Activated CD4-positive, alpha-beta T cell treated with anti-CD3 and anti-CD28 coated beads, Interleukin-2, amount 50 U/mL, for 16 hours (primary cell): ENCODE measurements at regions not wholly inside any gene's neighbourhood (a gene's known extent, or its start where the extent isn't known, plus 50 kb on each side); places are given as distances from the start of the nearest gene placed in this dataset.

Experiments
- DNase-seq: peaks from one replicate; pipeline ENCODE4 v3.0.0-alpha.2; 2020

GRCh38 chr6:6376845-6377244, 56.4 kb upstream of the F13A1 start:
- DNase-seq = no peak

- no peak for DNase-seq
Observed at GRCh38 chr6:6377621-6378020, 57.2 kb upstream of the F13A1 start.

- no peak for DNase-seq
Observed at GRCh38 chr6:6379573-6379972, 59.1 kb upstream of the F13A1 start.

GRCh38 chr6:6384520-6384919, 64.1 kb upstream of the F13A1 start:
- DNase-seq = no peak

DNA sequence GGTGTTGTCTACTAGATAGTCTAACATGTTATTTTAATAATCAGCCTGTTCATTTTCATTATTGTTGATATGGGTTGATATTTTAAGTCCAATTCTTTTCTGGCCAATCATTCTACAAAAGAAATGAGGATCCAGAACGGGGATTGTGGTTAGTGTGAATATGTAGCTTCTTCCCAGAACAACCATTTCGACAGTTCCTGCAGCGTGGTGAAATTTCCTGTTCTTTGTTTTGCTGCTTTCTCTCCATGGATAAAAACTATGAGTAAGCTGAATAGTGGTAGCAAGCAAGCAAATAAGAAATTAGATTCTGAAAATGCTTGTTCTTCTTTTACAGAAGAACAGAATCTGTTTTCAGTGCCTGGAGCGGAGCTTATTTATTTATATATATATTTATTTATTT, 65.5 kb upstream of the F13A1 start:
- no peak for DNase-seq

DNA sequence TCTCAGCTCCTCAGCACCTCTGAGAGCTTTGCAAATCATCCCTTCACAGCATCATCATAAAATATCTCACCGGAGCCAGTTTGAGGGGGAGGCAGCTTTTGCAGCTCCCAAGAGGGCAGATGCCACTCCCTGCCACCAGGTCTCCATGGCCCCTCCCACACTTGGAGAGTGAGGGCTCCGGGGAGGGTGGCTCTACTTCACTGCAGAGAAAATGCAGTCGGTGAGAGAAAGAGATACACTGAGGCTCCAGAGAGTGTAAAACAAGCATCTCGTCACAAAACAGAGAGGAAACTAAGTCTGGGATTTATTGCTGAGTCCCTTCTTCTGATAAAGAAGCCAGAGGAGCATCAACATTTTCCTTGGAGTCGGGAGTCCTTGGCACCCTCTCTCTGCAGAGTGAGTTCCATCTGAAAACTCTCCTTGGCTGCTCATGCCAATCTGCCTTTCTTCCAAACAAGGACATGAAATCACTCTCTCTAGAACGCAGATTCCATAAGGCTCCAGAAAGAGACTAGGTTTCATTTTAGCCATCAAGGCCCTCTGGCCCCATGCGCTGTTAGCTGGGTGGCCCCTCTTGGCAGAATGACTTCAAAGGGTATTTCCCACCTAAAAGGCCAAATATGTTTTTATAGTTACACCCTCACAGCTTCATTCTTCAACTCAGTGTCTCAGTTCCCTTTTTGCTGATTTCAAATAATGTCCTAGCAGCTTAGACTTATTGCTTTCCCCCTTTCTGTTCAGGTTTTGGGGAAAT, 70.6 kb upstream of the F13A1 start:
- DNase-seq = no peak

DNA sequence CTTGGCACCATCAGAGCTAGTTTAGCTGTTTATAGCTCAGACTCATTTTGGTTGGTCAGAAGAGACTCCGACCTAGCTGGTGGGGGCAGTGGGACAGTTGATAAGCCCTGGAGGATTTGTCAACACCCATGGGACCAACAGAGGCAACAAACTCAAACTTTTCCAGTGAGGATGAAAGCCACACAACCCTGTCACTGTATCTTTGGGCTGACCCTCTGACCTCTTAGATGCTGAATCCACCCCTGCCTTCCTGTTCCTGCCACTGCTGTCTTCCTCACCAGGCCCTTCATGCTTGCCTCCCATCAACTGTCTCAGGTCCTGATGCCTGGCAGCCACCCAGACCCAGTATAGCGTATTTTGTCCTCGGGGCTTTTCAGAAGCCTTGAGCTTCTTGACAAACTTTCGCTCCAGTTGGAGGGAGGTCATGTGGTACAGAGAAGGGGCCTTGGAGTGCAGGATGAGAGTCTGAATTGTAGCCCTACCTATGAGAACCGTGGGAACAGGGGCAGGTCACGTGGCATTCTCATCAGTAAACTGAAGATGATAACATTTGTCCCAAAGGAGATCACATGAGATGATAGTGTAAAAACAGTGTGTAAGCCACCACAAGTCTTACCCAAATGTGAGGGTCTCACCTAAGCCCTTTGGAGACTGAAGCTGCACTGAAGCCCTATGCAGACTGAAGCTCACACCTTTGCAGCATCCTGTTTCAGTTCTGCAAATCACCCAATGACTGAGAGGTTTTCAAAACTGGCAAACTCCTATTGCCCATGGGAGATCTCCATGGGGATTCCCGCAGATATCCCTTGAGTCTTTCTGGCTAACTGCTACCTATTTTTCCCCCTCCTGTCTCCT, 72.0 kb upstream of the F13A1 start:
- no peak for DNase-seq

- no peak for DNase-seq
Observed at GRCh38 chr6:6393069-6393529, 72.6 kb upstream of the F13A1 start.

GRCh38 chr6:6395581-6396197, 75.2 kb upstream of the F13A1 start:
- no peak for DNase-seq

- DNase-seq = no peak
Observed at GRCh38 chr6:6397842-6398241, 77.4 kb upstream of the F13A1 start.

- DNase-seq = no peak
Observed at GRCh38 chr6:6399568-6399967, 79.1 kb upstream of the F13A1 start.

DNA sequence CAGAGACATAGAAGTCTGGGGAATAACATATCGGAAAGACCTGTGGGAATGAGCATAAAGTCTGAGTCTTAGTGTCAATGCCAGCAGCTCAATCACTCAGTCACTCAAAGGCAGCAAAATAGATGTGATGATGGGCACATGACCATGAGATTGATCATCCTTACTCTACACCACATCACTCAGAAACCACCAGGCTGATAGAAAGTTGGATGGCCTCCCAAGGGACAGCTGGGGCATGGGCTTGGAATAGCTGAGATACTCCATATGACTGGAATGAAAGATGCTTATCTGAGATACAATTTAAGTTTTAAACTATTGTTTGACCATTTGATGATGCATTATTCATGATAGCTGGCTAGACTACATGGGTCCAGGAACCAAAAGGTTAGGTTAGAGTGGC, 80.9 kb upstream of the F13A1 start:
- DNase-seq = no peak

DNA sequence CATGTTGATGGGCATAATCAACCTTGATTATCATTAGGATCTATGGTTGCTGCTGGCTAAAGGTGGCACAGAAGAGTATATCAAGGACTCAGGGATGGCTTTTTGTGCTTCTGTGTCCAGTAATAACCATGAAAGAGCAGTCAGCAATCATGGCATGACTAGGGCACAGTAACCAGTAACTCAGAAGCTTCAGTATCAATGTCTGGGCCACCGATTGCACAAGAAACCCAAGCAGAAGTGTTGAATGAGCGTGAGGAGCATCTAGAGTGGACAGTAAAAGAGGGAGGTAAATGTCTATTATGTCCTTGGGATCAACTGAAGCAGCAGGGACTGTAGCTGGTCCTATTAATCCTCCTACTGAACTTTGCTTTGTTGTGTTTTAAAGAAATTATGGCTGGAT, 81.5 kb upstream of the F13A1 start:
- DNase-seq = no peak

DNA sequence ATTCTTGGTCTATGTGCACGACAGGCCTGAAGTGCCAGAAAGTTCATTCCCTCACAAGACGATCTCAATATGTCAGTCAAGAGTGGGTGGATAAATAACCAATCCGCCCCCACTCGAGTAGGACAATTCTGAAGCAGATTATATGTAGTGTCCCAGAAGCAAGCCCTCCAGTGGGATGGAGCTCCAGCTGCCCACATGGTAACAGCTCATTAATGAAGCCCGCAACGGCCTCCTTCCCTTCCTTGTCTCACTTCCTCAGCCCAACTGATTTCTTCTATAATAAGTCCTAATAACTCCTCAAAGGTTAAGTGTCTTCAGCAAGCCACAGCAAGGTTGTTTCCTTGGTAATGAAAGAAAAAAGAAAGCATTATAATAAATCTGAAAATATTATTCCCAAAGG, 82.1 kb upstream of the F13A1 start:
- no peak for DNase-seq

GRCh38 chr6:6405031-6405430, 84.6 kb upstream of the F13A1 start:
- no peak for DNase-seq

DNA sequence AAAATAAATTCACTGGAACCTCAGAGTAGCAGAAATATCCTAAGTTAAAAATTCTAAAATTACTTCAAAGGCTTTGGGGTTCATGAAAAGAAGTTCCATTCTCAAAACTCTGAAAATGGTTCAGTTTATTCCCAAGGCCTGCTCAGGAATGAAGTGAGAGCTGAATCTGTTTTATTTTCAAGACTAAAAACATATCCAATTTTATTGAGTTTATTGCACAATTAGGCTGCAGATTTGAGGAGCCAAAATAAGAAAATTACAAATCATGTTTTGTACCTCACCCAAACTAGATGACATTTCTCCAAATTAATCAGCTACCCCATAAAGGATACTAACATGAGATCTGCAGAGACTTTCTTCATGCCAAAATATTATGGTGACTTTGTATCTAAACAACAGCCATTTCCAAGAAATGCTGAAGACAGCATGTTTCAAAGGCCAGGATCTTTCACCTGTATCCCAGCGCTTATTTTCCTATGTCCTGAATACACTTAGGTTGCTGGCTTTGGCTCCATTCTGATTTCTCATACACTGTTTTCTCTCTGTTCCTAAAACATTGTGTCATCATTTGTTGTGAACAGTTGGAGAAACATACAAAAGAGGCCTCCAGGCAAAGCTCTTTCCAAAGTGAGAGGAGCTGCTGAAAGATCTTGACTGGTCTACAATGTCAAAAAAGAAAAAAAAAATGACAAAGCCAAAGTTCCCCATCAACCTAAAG, 85.7 kb upstream of the F13A1 start:
- no peak for DNase-seq

DNA sequence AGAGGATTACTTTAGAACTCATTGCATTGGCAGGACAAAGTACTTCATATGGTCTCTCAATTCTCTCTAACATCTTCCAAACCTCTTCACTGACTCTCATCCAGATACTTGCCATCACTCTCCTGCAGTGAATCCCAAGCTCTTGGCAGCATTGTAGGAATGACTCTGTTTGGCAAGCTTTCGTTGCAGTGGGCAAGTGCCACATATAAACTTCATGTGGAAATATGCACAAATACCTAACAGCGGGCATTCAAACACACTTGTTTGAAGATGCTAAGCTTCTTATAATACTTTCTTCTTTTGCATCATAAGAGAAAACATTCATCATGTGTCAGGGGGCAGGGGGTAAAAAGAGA, 86.2 kb upstream of the F13A1 start:
- DNase-seq = no peak

- DNase-seq = no peak
Observed at GRCh38 chr6:6407071-6407741, 86.7 kb upstream of the F13A1 start.

GRCh38 chr6:6409397-6410030, 89.1 kb upstream of the F13A1 start:
- no peak for DNase-seq

DNA sequence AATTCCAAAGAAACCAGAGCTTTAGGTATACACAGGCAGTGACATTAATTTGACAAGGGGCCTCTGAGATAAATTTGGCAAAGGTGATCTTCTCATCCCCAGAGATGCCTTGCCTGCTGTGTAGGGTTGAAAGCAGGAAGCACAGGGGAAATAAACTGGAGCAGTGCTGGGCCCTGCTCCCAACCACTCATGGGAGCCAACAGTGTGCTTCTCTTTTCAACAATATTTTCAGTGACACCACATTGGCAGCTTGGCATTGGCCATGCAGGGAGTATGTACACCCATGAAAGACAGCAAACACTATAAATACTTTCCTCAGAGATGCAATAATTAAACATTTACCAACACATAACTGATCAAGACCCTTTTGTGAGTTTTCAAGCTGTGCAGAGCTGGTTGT, 90.7 kb upstream of the F13A1 start:
- no peak for DNase-seq

- DNase-seq = no peak
Observed at GRCh38 chr6:6412221-6412620, 91.8 kb upstream of the F13A1 start.

DNA sequence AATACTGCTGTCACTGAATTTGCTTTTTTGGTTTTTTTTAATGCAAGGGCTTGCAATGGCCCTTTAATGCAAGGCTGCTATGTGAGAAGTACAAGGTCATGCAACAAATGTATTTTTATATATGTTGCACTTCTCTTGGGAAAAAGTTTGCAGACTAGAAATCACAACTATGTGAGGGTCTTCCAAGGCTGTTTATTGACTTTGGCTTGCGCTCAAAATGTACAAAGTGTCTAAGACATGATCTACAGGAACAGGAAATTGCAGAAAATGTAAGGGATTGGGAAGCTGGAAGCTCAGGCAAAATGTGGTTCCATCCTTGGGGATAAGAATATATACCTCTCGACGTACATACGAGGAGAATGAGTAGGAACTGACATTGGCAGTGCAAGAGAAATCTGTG, 92.2 kb upstream of the F13A1 start:
- DNase-seq = no peak
